ENCODE measurements at regions not wholly inside any gene's neighbourhood (a gene's known extent, or its start where the extent isn't known, plus 50 kb on each side); places are given as distances from the start of the nearest gene placed in this dataset.
"Not testable (repeated sequence)": the region's sequence is repeated elsewhere in the genome, so short reads cannot be mapped to it uniquely, and the experiment has no call there.

GRCh38 chr9:62816331-62816730 lies 1626.5 kb downstream of the SPATA31A7 start:
- TF ChIP-seq CTCF (conservative IDR thresholded peaks at IDR 0.05; ENCODE audit: low read depth in 2 of 2); POLR2AphosphoS5 (IDR thresholded peaks at IDR 0.05; ENCODE audit: low read depth); EZH2phosphoT487 (IDR thresholded peaks at IDR 0.05; ENCODE audit: unreplicated experiment); REST (IDR thresholded peaks at IDR 0.05; ENCODE audit: unreplicated experiment); ZNF331 (CRISPR knock-in tag; IDR thresholded peaks at IDR 0.05; ENCODE audit: low read depth); ZNF114 (CRISPR knock-in tag; IDR thresholded peaks at IDR 0.05); CREB1 (CRISPR knock-in tag; IDR thresholded peaks at IDR 0.05; ENCODE audit: low read depth): not testable (repeated sequence)
- peak; percentile 40 for TF ChIP-seq EZH2 (IDR thresholded peaks at IDR 0.05; ENCODE audit: low read depth, unreplicated experiment)
